ENCODE measurements at regions not wholly inside any gene's neighbourhood (a gene's known extent, or its start where the extent isn't known, plus 50 kb on each side); places are given as distances from the start of the nearest gene placed in this dataset.
"Not testable (repeated sequence)": the region's sequence is repeated elsewhere in the genome, so short reads cannot be mapped to it uniquely, and the experiment has no call there.

GRCh38 chr17:31798205-31798724 lies 60.8 kb downstream of the COPRS start:
- Histone ChIP-seq H3K27ac (no peak overlapping the region), H3K4me3 (no peak overlapping the region)

GRCh38 chr17:31795941-31796340 lies 63.1 kb downstream of the COPRS start:
- H3K27ac ChIP-seq, H3K4me3 ChIP-seq: not testable (repeated sequence)

DNA sequence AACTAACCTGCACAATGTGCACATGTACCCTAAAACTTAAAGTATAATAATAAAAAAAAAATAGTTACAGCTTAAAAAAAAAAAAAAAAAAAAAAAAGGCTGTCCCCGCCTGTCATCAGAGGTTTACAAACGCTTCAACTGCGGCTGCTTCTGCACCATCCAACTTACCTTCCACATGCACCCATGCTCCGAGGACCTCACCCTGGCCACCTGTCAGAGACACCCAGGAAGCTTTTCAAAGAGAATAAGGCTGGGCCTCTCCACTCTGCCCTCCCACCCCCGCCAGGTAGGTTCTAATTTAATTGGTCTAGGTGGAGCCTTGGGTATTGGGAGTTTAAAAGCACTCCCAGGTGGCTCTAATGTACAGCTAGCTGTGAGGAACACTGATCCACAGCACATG lies 64.9 kb downstream of the COPRS start:
- no peak overlapping the region for H3K4me3 ChIP-seq
- no peak overlapping the region for H3K27ac ChIP-seq

DNA sequence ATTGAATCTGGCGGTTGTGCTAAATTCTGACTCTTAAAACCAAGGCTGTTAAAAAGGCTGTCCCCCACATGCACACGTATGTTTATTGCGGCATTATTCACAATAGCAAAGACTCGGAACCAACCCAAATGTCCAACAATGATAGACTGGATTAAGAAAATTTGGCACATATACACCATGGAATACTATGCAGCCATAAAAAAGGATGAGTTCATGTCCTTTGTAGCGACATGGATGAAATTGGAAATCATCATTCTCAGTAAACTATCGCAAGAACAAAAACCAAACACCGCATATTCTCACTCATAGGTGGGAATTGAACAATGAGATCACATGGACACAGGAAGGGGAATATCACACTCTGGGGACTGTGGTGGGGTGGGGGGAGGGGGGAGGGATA lies 65.4 kb downstream of the COPRS start:
- H3K4me3 ChIP-seq, H3K27ac ChIP-seq: not testable (repeated sequence)

GRCh38 chr17:31792007-31792585 lies 66.9 kb downstream of the COPRS start:
- Histone ChIP-seq H3K27ac (no peak overlapping the region), H3K4me3 (no peak overlapping the region)

DNA sequence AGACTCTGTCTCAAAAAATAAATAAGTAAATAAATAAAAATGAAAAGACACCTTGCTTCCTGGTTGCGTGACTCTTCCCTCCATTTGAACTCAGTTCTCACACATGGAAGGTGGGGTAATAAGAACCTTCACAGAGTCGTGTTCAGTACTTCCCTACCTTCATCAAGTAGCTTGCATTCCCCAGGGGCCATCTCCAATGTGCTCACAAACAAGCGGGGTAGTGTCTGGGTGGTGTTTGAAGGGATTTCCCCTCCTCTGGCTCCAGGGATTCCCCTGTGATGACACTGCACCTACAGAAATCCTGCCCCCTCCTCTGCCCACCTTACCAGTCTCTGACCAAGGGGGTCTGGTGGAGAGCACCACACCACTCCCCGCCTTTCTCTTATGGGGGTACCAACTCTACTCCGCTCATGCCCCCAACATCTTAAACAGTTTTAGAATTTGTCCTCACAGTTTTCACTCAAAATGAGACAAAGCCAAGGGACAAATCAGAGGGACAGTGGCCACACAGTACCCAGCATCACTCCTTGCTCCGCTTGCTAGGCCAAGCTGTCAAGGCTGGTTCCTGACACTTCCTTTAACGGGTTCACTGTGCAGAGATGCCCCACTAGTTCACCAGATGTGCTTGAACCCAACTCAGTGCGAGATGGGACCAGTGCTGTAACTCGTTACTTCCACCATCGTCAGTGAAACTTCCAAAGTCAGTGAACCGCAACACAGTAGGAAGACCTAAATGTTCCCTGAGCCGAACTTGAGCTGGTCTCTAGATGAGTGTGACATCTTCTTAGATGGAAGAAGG lies 69.1 kb downstream of the COPRS start:
- Histone ChIP-seq H3K27ac (peak overlapping the region in 3 of 21 experiments; percentile 40 to 81 (median 72)), H3K4me3 (no peak overlapping the region)

- H3K4me3 ChIP-seq = no peak overlapping the region
- H3K27ac ChIP-seq = peak overlapping the region in 17 of 21 experiments; percentile 4 to 82 (median 54)
These were observed 70.1 kb downstream of the COPRS start for GRCh38 chr17:31788956-31789355.

DNA sequence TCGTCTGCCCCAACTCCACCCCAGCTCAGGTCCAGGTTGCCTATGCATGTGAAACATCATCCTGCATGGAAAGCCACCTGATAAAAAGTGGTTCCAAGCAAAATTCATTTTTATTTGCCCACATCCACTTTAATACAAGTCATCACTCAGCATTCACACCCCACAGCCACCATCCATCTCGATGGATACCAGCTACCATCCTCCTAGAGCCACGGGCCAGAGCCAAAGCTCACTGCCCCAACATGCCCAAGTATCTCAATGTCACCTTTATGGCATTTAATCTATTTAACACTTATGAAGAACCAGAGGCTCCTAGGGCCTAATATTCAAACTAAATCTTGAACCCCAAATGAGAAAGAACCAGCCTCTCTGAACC lies 70.5 kb downstream of the COPRS start:
- Histone ChIP-seq H3K27ac (peak overlapping the region in 17 of 21 experiments; percentile 4 to 82 (median 54)), H3K4me3 (no peak overlapping the region)

DNA sequence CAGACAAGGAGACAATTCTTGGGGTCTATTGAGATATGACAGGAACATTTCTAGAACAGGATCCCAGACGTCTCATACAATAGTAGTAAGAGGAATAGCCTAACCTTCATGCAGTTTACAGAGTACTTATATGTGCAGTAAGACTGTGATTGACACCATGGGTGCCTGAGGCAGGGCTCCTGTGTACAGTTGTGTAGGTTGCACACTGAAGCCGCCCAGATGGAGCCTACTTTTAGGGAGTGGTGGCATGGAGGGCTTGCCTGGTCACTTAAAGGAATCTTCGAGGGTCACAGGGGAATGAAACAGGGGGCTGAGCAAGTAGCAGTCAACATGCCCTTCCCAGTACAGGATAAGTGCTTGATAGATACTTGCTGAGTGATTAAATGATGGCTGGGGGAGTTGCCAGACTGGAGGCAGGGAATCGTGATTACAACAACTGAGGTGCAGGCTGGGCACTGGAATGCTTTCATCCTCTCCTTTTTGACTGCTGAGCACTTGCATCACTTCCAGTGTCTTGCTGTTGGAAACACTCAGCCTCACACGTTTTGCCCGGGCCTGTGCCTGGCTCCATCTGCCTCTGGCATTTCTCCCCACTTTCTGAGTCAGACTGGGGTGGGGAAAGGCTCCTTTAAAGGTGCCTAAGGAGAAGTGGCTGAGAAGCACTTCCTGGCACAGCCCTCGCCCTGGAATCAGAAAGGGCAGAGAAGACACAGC lies 71.0 kb downstream of the COPRS start:
- Histone ChIP-seq H3K4me3 (no peak overlapping the region), H3K27ac (peak overlapping the region in 18 of 21 experiments; percentile 28 to 82 (median 65))

GRCh38 chr17:31786796-31787481 lies 72.1 kb downstream of the COPRS start:
- Histone ChIP-seq H3K27ac (peak overlapping the region in 8 of 21 experiments; percentile 43 to 82 (median 72)), H3K4me3 (no peak overlapping the region)

DNA sequence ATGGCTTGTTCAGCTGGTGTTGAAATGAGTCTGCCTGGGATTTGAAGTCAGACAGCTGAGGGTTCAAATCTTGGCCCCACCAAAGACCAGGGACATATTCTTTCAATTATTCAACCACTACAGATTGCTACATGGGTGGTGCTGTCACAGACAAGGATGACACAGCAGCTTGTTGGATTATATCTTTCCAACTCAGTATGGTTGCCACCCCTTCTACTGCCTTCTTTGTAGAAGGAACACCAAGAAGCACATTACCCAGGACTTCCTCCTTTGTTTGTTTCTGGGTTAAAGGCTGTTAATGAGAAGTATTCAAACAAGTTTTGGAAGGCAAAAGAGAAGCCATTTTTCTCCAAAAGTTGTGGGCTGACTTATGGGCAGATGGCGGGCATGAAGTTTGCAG lies 78.6 kb downstream of the COPRS start:
- Histone ChIP-seq H3K27ac (no peak overlapping the region), H3K4me3 (no peak overlapping the region)

GRCh38 chr17:31778523-31778922 lies 80.5 kb downstream of the COPRS start:
- H3K27ac ChIP-seq = no peak overlapping the region

GRCh38 chr17:31771328-31771727 lies 87.7 kb downstream of the COPRS start:
- H3K27ac ChIP-seq = peak overlapping the region in 5 of 21 experiments; percentile 1 to 34 (median 5)
- H3K4me3 ChIP-seq = not testable (repeated sequence)

More at GRCh38 chr17:31778523-31778922, 80.5 kb downstream of the COPRS start:
- H3K4me3 ChIP-seq = no peak overlapping the region

GRCh38 chr17:31770501-31770900 lies 88.5 kb downstream of the COPRS start:
- not testable (repeated sequence) for H3K4me3 ChIP-seq
- H3K27ac ChIP-seq = peak overlapping the region in 6 of 21 experiments; percentile 1 to 47 (median 14)

DNA sequence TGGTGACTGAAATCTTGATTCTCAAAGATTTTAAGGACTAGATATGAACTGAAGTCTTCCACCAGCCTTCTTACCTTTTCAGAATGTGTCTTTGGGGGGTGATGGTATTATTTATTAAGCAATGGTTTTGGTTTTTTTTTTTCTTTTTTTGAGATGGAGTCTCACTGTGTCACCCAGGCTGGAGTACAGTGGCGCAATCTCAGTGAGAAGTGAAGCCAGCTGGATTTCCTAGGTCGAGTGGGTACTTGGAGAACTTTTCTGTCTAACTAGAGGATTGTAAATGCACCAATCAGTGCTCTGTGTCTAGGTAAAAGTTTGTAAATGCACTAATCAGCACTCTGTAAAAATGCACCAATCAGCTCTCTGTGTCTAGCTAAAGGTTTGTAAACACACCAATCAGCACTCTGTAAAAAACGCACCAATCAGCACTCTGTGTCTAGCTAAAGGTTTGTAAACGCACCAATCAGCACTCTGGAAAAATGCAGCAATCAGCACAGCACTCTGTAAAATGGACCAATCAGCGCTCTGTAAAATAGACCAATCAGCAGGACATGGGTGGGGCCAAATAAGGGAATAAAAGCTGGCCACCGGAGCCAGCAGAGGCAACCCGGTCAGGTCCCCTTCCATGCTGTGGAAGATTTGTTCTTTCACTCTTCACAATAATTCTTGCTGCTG lies 97.1 kb downstream of the COPRS start:
- not testable (repeated sequence) for H3K27ac ChIP-seq

GRCh38 chr17:31758646-31759045 lies 100.4 kb downstream of the COPRS start:
- H3K27ac ChIP-seq = no peak overlapping the region
- no peak overlapping the region for H3K4me3 ChIP-seq

More for the DNA sequence above, 97.1 kb downstream of the COPRS start:
- H3K4me3 ChIP-seq = not testable (repeated sequence)

GRCh38 chr17:31757097-31757496 lies 101.9 kb downstream of the COPRS start:
- no peak overlapping the region for H3K4me3 ChIP-seq
- no peak overlapping the region for H3K27ac ChIP-seq

GRCh38 chr17:31754239-31754945 lies 104.7 kb downstream of the COPRS start:
- no peak overlapping the region for H3K27ac ChIP-seq
- no peak overlapping the region for H3K4me3 ChIP-seq

DNA sequence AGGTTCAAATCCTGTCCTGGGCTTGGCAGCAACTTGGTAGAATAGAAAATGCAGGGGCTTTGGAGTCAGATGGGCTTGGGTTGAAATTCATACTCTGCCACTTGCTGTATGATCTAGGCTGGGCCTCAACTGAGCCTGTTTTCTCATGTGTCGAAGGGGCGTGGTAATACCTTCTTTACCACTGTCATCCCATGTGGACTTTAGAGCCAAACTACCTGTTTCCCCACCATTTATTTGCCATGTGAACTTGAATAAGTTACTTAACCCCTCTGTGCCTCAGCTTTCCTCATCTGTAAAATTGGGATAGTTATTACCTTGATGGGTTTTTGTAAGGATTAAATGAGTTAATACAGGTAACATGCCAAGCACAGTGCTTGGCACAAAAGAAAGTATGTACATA lies 106.0 kb downstream of the COPRS start:
- Histone ChIP-seq H3K4me3 (no peak overlapping the region), H3K27ac (no peak overlapping the region)

Measured in skin epidermis (tissue), 12 donors.